NT2/D1 (cell line): ENCODE measurements at regions not wholly inside any gene's neighbourhood (a gene's known extent, or its start where the extent isn't known, plus 50 kb on each side); places are given as distances from the start of the nearest gene placed in this dataset.

ENCODE experiments used
- DNase-seq: peaks from one replicate; pipeline ENCODE4 v3.0.0-alpha.2; 2011; ENCODE audit warnings: low read depth, low spot score
- H3K27me3 ChIP-seq: 2 replicates; pipeline ENCODE4 v1.6.0; 2011; ENCODE audit warnings: mild to moderate bottlenecking; ENCODE audit not compliant: insufficient read length, insufficient read depth
- H3K36me3 ChIP-seq: 2 replicates; pipeline ENCODE4 v1.6.1; 2011; ENCODE audit warnings: mild to moderate bottlenecking, low read length, mixed read lengths; ENCODE audit not compliant: insufficient read depth, insufficient read length
- H3K4me1 ChIP-seq: 2 replicates; pipeline ENCODE4 v1.5.1; 2011; ENCODE audit not compliant: insufficient read depth, insufficient read length
- H3K4me3 ChIP-seq: 2 replicates; pipeline ENCODE4 v1.5.1; 2011; ENCODE audit warnings: low read depth; ENCODE audit not compliant: insufficient read length
- H3K9ac ChIP-seq: 2 replicates; pipeline ENCODE4 v1.6.0; 2011; ENCODE audit warnings: low read depth; ENCODE audit not compliant: insufficient read length
- H3K9me3 ChIP-seq: 2 replicates; pipeline ENCODE4 v1.5.1; 2011; ENCODE audit warnings: mild to moderate bottlenecking, low read length; ENCODE audit not compliant: insufficient read depth
- SUZ12 ChIP-seq: IDR thresholded peaks from 2 replicates; pipeline ENCODE4 v1.6.1; 2011; ENCODE audit not compliant: insufficient read length, insufficient read depth; ENCODE audit errors: extremely low read depth
- YY1 ChIP-seq: IDR thresholded peaks from 2 replicates; pipeline ENCODE4 v1.6.1; 2011; ENCODE audit not compliant: insufficient read length, insufficient read depth
- ZNF274 ChIP-seq: IDR thresholded peaks from 2 replicates; pipeline ENCODE4 v1.6.1; 2011; ENCODE audit warnings: mild to moderate bottlenecking, low read depth, low read length

- H3K9me3 ChIP-seq = no peaks in the 10 kb centered on the region
- no peaks in the 10 kb centered on the region for H3K4me1 ChIP-seq
- DNase-seq = no peak
- no peak overlapping the region for H3K9ac ChIP-seq
- H3K27me3 ChIP-seq = no peaks in the 10 kb centered on the region
- TF ChIP-seq SUZ12 = no peak
- no peak for TF ChIP-seq YY1
- no peak for TF ChIP-seq ZNF274
- no peak overlapping the region for H3K4me3 ChIP-seq
- H3K36me3 ChIP-seq = no peaks in the 10 kb centered on the region
These were observed 113.7 kb upstream of the JARID2 start for GRCh38 chr6:15132167-15132566.

GRCh38 chr6:15132854-15133670 is 112.8 kb upstream of the JARID2 start:
- no peak for DNase-seq
- Histone ChIP-seq H3K9ac (no peak overlapping the region), H3K4me1 (no peaks in the 10 kb centered on the region), H3K36me3 (no peaks in the 10 kb centered on the region), H3K27me3 (no peaks in the 10 kb centered on the region), H3K4me3 (no peak overlapping the region), H3K9me3 (no peaks in the 10 kb centered on the region)
- TF ChIP-seq SUZ12 (no peak), YY1 (no peak), ZNF274 (no peak)

GRCh38 chr6:15137086-15137485 is 108.8 kb upstream of the JARID2 start:
- no peak for TF ChIP-seq YY1
- TF ChIP-seq SUZ12 = no peak
- TF ChIP-seq ZNF274 = no peak
- no peak overlapping the region for H3K4me3 ChIP-seq
- no peaks in the 10 kb centered on the region for H3K4me1 ChIP-seq
- no peaks in the 10 kb centered on the region for H3K36me3 ChIP-seq
- no peak for DNase-seq
- no peaks in the 10 kb centered on the region for H3K9me3 ChIP-seq
- H3K9ac ChIP-seq = no peak overlapping the region
- no peaks in the 10 kb centered on the region for H3K27me3 ChIP-seq

GRCh38 chr6:15143086-15143485 is 102.8 kb upstream of the JARID2 start:
- Histone ChIP-seq H3K4me3 (no peak overlapping the region), H3K9ac (no peak overlapping the region), H3K27me3 (no peaks in the 10 kb centered on the region), H3K9me3 (no peaks in the 10 kb centered on the region), H3K36me3 (no peaks in the 10 kb centered on the region), H3K4me1 (no peaks in the 10 kb centered on the region)
- TF ChIP-seq YY1 (no peak), ZNF274 (no peak), SUZ12 (no peak)
- no peak for DNase-seq

GRCh38 chr6:15143540-15143939 is 102.3 kb upstream of the JARID2 start:
- Histone ChIP-seq H3K9me3 (no peaks in the 10 kb centered on the region), H3K27me3 (no peaks in the 10 kb centered on the region), H3K4me3 (no peak overlapping the region), H3K36me3 (no peaks in the 10 kb centered on the region), H3K9ac (no peak overlapping the region), H3K4me1 (peaks cover 2% of the 10 kb centered on the region)
- TF ChIP-seq YY1 = no peak
- no peak for DNase-seq

GRCh38 chr6:15145821-15146220 is 100.0 kb upstream of the JARID2 start:
- Histone ChIP-seq H3K9me3 (no peaks in the 10 kb centered on the region), H3K4me3 (no peak overlapping the region), H3K36me3 (no peaks in the 10 kb centered on the region), H3K27me3 (no peaks in the 10 kb centered on the region), H3K4me1 (peaks cover 3% of the 10 kb centered on the region), H3K9ac (no peak overlapping the region)
- no peak for DNase-seq
- TF ChIP-seq ZNF274 (no peak), YY1 (no peak), SUZ12 (no peak)

- H3K9me3 ChIP-seq = no peaks in the 10 kb centered on the region
- H3K36me3 ChIP-seq = no peaks in the 10 kb centered on the region
- H3K27me3 ChIP-seq = no peaks in the 10 kb centered on the region
- H3K9ac ChIP-seq = no peak overlapping the region
- no peak for DNase-seq
- no peak for TF ChIP-seq SUZ12
- no peak for TF ChIP-seq YY1
- no peak for TF ChIP-seq ZNF274
- no peak overlapping the region for H3K4me3 ChIP-seq
- peaks cover 3% of the 10 kb centered on the region for H3K4me1 ChIP-seq
These were observed 98.0 kb upstream of the JARID2 start for GRCh38 chr6:15147827-15148226.
